Small intestine (tissue), 7 donors: ENCODE measurements at regions not wholly inside any gene's neighbourhood (a gene's known extent, or its start where the extent isn't known, plus 50 kb on each side); places are given as distances from the start of the nearest gene placed in this dataset.

ENCODE experiments used
- DNase-seq, 2 donors: peaks; one replicate each; pipeline versions ENCODE4 v3.0.0 to v3.0.0-alpha.2; 2013
- FAIRE-seq: peaks from 2 replicates; lab custom pipeline; 2012; peaks lifted over from hg19 to GRCh38; lab: Jason Lieb, UNC
- H3K27ac ChIP-seq, 3 donors: one replicate each; pipeline ENCODE4 v1.5.1; 2013; ENCODE audit warnings: low read length in 2 of 3, mild to moderate bottlenecking in 2 of 3, control low read depth in 1 of 3, inconsistent platforms in 1 of 3, low read depth in 1 of 3, moderate library complexity in 1 of 3
- H3K27me3 ChIP-seq, 3 donors: one replicate each; pipeline ENCODE4 v1.6.1; 2013; ENCODE audit warnings: low read length in 3 of 3, inconsistent platforms in 1 of 3; ENCODE audit not compliant: control insufficient read depth in 3 of 3, insufficient read depth in 3 of 3
- H3K36me3 ChIP-seq, 3 donors: one replicate each; pipeline ENCODE4 v1.6.1; 2013; ENCODE audit warnings: low read length in 3 of 3, inconsistent platforms in 1 of 3, low read depth in 1 of 3, mild to moderate bottlenecking in 1 of 3, moderate library complexity in 1 of 3; ENCODE audit not compliant: control insufficient read depth in 3 of 3, insufficient read depth in 2 of 3
- H3K4me1 ChIP-seq, 3 donors: one replicate each; pipeline ENCODE4 v1.6.1; 2013; ENCODE audit warnings: low read length in 2 of 3, inconsistent platforms in 1 of 3, low read depth in 1 of 3, mild to moderate bottlenecking in 1 of 3, moderate library complexity in 1 of 3; ENCODE audit not compliant: control insufficient read depth in 3 of 3, insufficient read depth in 2 of 3
- H3K4me3 ChIP-seq, 3 donors: one replicate each; pipeline ENCODE4 v1.5.1; 2013; ENCODE audit warnings: low read length in 3 of 3, control low read depth in 1 of 3, inconsistent platforms in 1 of 3, low read depth in 1 of 3, mild to moderate bottlenecking in 1 of 3, moderate library complexity in 1 of 3
- H3K9me3 ChIP-seq, 2 donors: one replicate each; pipeline ENCODE4 v1.6.1; 2013; ENCODE audit warnings: low read depth in 1 of 2, low read length in 1 of 2; ENCODE audit not compliant: control insufficient read depth in 2 of 2, insufficient read depth in 1 of 2
- WGBS, 3 donors: extraction: QIAGEN DNeasy Blood & Tissue Kit; methylation state at CpG; one replicate each; pipeline ENCODE4 v1.1.7; 2013; 5-methylcytosine and 5-hydroxymethylcytosine counted together
- donor health status: healthy with polysubstance abuse.
- donor health status: control.
- donor health status: control.
- donor health status: Bipolar disorder and iron deficiency.
- donor health status: healthy.

- Histone ChIP-seq H3K27me3 (no peaks in the 10 kb centered on the region), H3K9me3 (no peaks in the 10 kb centered on the region), H3K4me1 (no peaks in the 10 kb centered on the region), H3K36me3 (no peaks in the 10 kb centered on the region), H3K27ac (no peak overlapping the region), H3K4me3 (no peak overlapping the region)
- no peak for FAIRE-seq
- WGBS, 3 donors, result 71 to 86% (median 84%) methylated on average over 1 of the region's 1 CpG
- DNase-seq, result no peak
These were observed 367.4 kb upstream of the FAT3 start for GRCh38 chr11:91857179-91857578.

GRCh38 chr11:91854780-91855179, 369.8 kb upstream of the FAT3 start:
- FAIRE-seq (no peak), DNase-seq (no peak)
- no peaks in the 10 kb centered on the region for H3K4me1 ChIP-seq
- H3K9me3 ChIP-seq, result no peaks in the 10 kb centered on the region
- no peaks in the 10 kb centered on the region for H3K27me3 ChIP-seq
- no peak overlapping the region for H3K27ac ChIP-seq
- 70 to 95% (median 94%) methylated on average over 1 of the region's 1 CpG for WGBS, 3 donors
- no peak overlapping the region for H3K4me3 ChIP-seq
- no peaks in the 10 kb centered on the region for H3K36me3 ChIP-seq

GRCh38 chr11:91854171-91854570, 370.4 kb upstream of the FAT3 start:
- FAIRE-seq, result no peak
- H3K36me3 ChIP-seq, result no peaks in the 10 kb centered on the region

GRCh38 chr11:91851908-91852307, 372.7 kb upstream of the FAT3 start:
- 79 to 89% (median 83%) methylated on average over 2 of the region's 2 CpGs for WGBS, 3 donors
- DNase-seq (no peak), FAIRE-seq (no peak)
- Histone ChIP-seq H3K9me3 (no peaks in the 10 kb centered on the region), H3K36me3 (no peaks in the 10 kb centered on the region), H3K4me1 (no peaks in the 10 kb centered on the region), H3K27ac (no peak overlapping the region), H3K27me3 (no peaks in the 10 kb centered on the region), H3K4me3 (no peak overlapping the region)

More at GRCh38 chr11:91854171-91854570, 370.4 kb upstream of the FAT3 start:
- no peak for DNase-seq
- H3K4me3 ChIP-seq, result no peak overlapping the region
- H3K27me3 ChIP-seq, result no peaks in the 10 kb centered on the region
- H3K27ac ChIP-seq, result no peak overlapping the region
- H3K9me3 ChIP-seq, result no peaks in the 10 kb centered on the region
- no peaks in the 10 kb centered on the region for H3K4me1 ChIP-seq

GRCh38 chr11:91850533-91851275, 373.9 kb upstream of the FAT3 start:
- FAIRE-seq, result no peak
- H3K9me3 ChIP-seq, result no peaks in the 10 kb centered on the region
- WGBS, 3 donors, result 79 to 85% (median 85%) methylated on average over 7 of the region's 7 CpGs
- no peaks in the 10 kb centered on the region for H3K36me3 ChIP-seq
- no peak overlapping the region for H3K27ac ChIP-seq
- no peak overlapping the region for H3K4me3 ChIP-seq
- no peaks in the 10 kb centered on the region for H3K4me1 ChIP-seq
- DNase-seq, result no peak
- no peaks in the 10 kb centered on the region for H3K27me3 ChIP-seq

- FAIRE-seq (no peak), DNase-seq (no peak)
- Histone ChIP-seq H3K36me3 (no peaks in the 10 kb centered on the region), H3K9me3 (no peaks in the 10 kb centered on the region), H3K27ac (no peak overlapping the region), H3K4me1 (no peaks in the 10 kb centered on the region), H3K27me3 (no peaks in the 10 kb centered on the region), H3K4me3 (no peak overlapping the region)
- 84 to 92% (median 89%) methylated on average over 6 of the region's 6 CpGs for WGBS, 3 donors
These were observed 374.6 kb upstream of the FAT3 start for GRCh38 chr11:91850021-91850420.

- WGBS, 3 donors, result 83 to 90% (median 86%) methylated on average over 2 of the region's 2 CpGs
- FAIRE-seq, result no peak
- no peaks in the 10 kb centered on the region for H3K9me3 ChIP-seq
- H3K4me1 ChIP-seq, result no peaks in the 10 kb centered on the region
- no peaks in the 10 kb centered on the region for H3K36me3 ChIP-seq
- no peaks in the 10 kb centered on the region for H3K27me3 ChIP-seq
- H3K27ac ChIP-seq, result no peak overlapping the region
- no peak for DNase-seq
- H3K4me3 ChIP-seq, result no peak overlapping the region
These were observed 378.0 kb upstream of the FAT3 start for GRCh38 chr11:91846649-91847048.

GRCh38 chr11:91846002-91846401, 378.6 kb upstream of the FAT3 start:
- no peaks in the 10 kb centered on the region for H3K9me3 ChIP-seq
- H3K27me3 ChIP-seq, result no peaks in the 10 kb centered on the region
- no peak overlapping the region for H3K4me3 ChIP-seq
- no peaks in the 10 kb centered on the region for H3K36me3 ChIP-seq
- H3K4me1 ChIP-seq, result no peaks in the 10 kb centered on the region
- DNase-seq (no peak), FAIRE-seq (no peak)
- no peak overlapping the region for H3K27ac ChIP-seq

GRCh38 chr11:91840640-91841240, 383.9 kb upstream of the FAT3 start:
- H3K27ac ChIP-seq, result no peak overlapping the region
- H3K4me1 ChIP-seq, result no peaks in the 10 kb centered on the region
- no peak for DNase-seq
- no peaks in the 10 kb centered on the region for H3K36me3 ChIP-seq
- 88 to 97% (median 88%) methylated on average over 4 of the region's 4 CpGs for WGBS, 3 donors
- FAIRE-seq, result no peak
- H3K4me3 ChIP-seq, result no peak overlapping the region
- H3K9me3 ChIP-seq, result no peaks in the 10 kb centered on the region
- no peaks in the 10 kb centered on the region for H3K27me3 ChIP-seq
